Colonic mucosa (tissue), 4 donors: ENCODE measurements at regions not wholly inside any gene's neighbourhood (a gene's known extent, or its start where the extent isn't known, plus 50 kb on each side); places are given as distances from the start of the nearest gene placed in this dataset.

ENCODE experiments used
- DNase-seq: peaks from one replicate; pipeline ENCODE4 v3.0.0-alpha.2; 2020
- H3K27ac ChIP-seq: fragments of 200-600 bp; one replicate; pipeline ENCODE4 v1.8.0; 2021
- H3K27me3 ChIP-seq: fragments of 200-600 bp; one replicate; pipeline ENCODE4 v1.8.0; 2021
- H3K36me3 ChIP-seq: fragments of 200-600 bp; one replicate; pipeline ENCODE4 v1.8.0; 2021
- H3K4me1 ChIP-seq: fragments of 200-600 bp; one replicate; pipeline ENCODE4 v1.8.0; 2021; ENCODE audit warnings: mild to moderate bottlenecking
- H3K4me3 ChIP-seq: fragments of 200-600 bp; one replicate; pipeline ENCODE4 v1.8.0; 2021
- H3K9ac ChIP-seq, 2 donors: one replicate each; pipeline ENCODE4 v1.7.0; 2013; ENCODE audit warnings: control low read depth in 2 of 2, low read depth in 2 of 2, low read length in 2 of 2
- H3K9me3 ChIP-seq: fragments of 200-600 bp; one replicate; pipeline ENCODE4 v1.8.0; 2021
- CTCF ChIP-seq: fragments of 200-600 bp; IDR thresholded peaks from one replicate; pipeline ENCODE4 v1.8.0; 2022; ENCODE audit warnings: antibody characterized with exemption, mild to moderate bottlenecking
- intact Hi-C: fragments of 100-400 bp; cut with DNase I; formaldehyde crosslinking; loops from one replicate; pipeline ENCODE4 v1.14.1; 2022
- donor health status: healthy.
- donor health status: DM: no; HTN: no; CAD: no.
- donor health status: DM: no; HTN: no; CAD: no.

GRCh38 chr1:82343381-82343780 is 542.6 kb downstream of the ADGRL2 start:
- Histone ChIP-seq H3K36me3 (no peaks in the 10 kb centered on the region), H3K4me3 (no peak overlapping the region), H3K27me3 (no peaks in the 10 kb centered on the region), H3K4me1 (no peaks in the 10 kb centered on the region), H3K9me3 (no peaks in the 10 kb centered on the region), H3K27ac (no peak overlapping the region), H3K9ac (no peak overlapping the region)
- no peak for TF ChIP-seq CTCF
- intact Hi-C loops: no loop called here
- DNase-seq: no peak

- intact Hi-C loops: no loop called here
- no peak for DNase-seq
- H3K36me3 ChIP-seq: no peaks in the 10 kb centered on the region
- no peak overlapping the region for H3K4me3 ChIP-seq
- no peak overlapping the region for H3K9ac ChIP-seq
- no peak overlapping the region for H3K27ac ChIP-seq
- no peaks in the 10 kb centered on the region for H3K9me3 ChIP-seq
- H3K4me1 ChIP-seq: no peaks in the 10 kb centered on the region
- H3K27me3 ChIP-seq: no peaks in the 10 kb centered on the region
- TF ChIP-seq CTCF: no peak
Observed at GRCh38 chr1:82337635-82338034, 536.9 kb downstream of the ADGRL2 start.

- Histone ChIP-seq H3K9ac (no peak overlapping the region), H3K4me3 (no peak overlapping the region), H3K27ac (no peak overlapping the region), H3K9me3 (no peaks in the 10 kb centered on the region), H3K36me3 (no peaks in the 10 kb centered on the region), H3K27me3 (no peaks in the 10 kb centered on the region), H3K4me1 (no peaks in the 10 kb centered on the region)
- intact Hi-C loops: no loop called here
- no peak for DNase-seq
- no peak for TF ChIP-seq CTCF
Observed at GRCh38 chr1:82330330-82330729, 529.6 kb downstream of the ADGRL2 start.

- no peak for DNase-seq
- Histone ChIP-seq H3K4me3 (no peak overlapping the region), H3K9ac (no peak overlapping the region), H3K4me1 (no peaks in the 10 kb centered on the region), H3K27me3 (no peaks in the 10 kb centered on the region), H3K27ac (no peak overlapping the region), H3K9me3 (no peaks in the 10 kb centered on the region), H3K36me3 (no peaks in the 10 kb centered on the region)
- no peak for TF ChIP-seq CTCF
- intact Hi-C loops: no loop called here
Observed at GRCh38 chr1:82329226-82329625, 528.5 kb downstream of the ADGRL2 start.

GRCh38 chr1:82323144-82323841 is 522.6 kb downstream of the ADGRL2 start:
- no peaks in the 10 kb centered on the region for H3K4me1 ChIP-seq
- H3K36me3 ChIP-seq: no peaks in the 10 kb centered on the region
- no peak for DNase-seq
- H3K4me3 ChIP-seq: no peak overlapping the region
- intact Hi-C loops: no loop called here
- TF ChIP-seq CTCF: no peak
- no peak overlapping the region for H3K27ac ChIP-seq
- no peaks in the 10 kb centered on the region for H3K27me3 ChIP-seq
- no peak overlapping the region for H3K9ac ChIP-seq
- H3K9me3 ChIP-seq: no peaks in the 10 kb centered on the region
